ENCODE measurements at regions not wholly inside any gene's neighbourhood (a gene's known extent, or its start where the extent isn't known, plus 50 kb on each side); places are given as distances from the start of the nearest gene placed in this dataset.

DNA sequence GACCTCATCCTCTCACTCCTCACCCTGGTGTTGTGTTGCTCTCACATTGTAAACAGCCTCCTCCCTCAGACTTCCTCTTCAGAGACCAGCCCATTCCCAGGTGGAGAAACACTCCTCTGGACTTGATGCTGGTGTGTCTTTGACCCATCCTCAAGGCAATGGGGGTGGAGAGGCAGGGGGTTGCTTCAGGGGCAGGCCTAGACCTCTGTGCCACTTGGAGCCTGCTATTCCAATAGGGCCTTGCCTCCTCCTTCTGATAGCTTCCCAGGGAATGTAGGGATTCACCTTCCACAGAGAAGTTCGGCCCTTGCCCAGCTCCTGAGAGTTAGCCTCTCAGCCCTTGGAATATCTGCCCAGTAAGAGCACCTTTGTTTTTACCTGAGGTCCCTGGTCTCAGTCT lies 606.6 kb upstream of the CADM1 start:
- Mint-ChIP-seq H3K27ac (no peak overlapping the region), H3K4me1 (no peaks in the 10 kb centered on the region), H3K27me3 (peaks cover 11% of the 10 kb centered on the region), H3K9me3 (peaks cover 9 to 30% of the 10 kb centered on the region in 2 donors), H3K4me3 (no peak overlapping the region)
- no peak for ATAC-seq
- no peak for DNase-seq

DNA sequence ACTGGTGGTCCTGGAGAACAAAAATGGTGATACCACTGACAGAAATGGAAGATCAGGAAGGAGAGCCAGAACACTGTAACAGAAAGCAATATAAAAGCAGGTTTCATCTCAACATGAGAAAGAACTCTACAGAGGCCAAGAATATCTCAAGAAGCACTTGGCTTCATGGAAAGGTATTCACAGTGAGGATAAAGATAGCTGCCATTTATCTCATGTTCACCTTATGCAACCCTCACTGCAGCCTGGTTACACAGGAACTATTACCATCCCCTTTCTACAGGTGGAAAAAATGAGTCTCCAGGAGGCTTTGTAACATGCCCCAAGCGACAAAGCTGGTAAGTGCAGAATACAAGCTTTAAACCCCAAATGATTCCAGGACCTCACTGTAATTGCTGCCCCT lies 606.1 kb upstream of the CADM1 start:
- no peak overlapping the region for H3K4me3 Mint-ChIP-seq
- ATAC-seq (no peak), DNase-seq (no peak)
- H3K9me3 Mint-ChIP-seq = peaks cover 9 to 30% of the 10 kb centered on the region in 2 donors
- H3K27ac Mint-ChIP-seq = no peak overlapping the region
- H3K27me3 Mint-ChIP-seq = peaks cover 11% of the 10 kb centered on the region
- no peaks in the 10 kb centered on the region for H3K4me1 Mint-ChIP-seq

DNA sequence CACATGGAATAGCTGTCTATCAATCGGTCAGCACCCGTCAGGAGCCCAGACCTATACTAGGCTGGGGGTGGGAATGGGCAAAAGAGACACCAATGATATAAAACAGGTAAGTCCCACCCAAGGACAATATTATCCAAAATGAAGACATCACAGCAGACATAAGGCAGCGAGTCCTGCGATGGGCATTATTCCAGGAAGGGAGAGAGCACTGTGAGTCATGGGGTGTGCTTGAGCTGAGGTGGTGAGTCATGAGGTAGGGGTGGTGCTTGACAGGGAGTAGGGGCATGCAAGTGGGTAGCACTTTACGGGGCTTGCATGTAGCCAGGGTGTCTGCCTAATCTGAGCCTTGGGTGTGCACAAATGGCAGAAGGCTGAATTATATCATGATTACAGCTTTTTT lies 605.0 kb upstream of the CADM1 start:
- DNase-seq (no peak), ATAC-seq (no peak)
- Mint-ChIP-seq H3K4me3 (no peak overlapping the region), H3K27ac (no peak overlapping the region), H3K27me3 (peaks cover 8% of the 10 kb centered on the region), H3K9me3 (peaks cover 6 to 19% of the 10 kb centered on the region in 2 donors), H3K4me1 (no peaks in the 10 kb centered on the region)

DNA sequence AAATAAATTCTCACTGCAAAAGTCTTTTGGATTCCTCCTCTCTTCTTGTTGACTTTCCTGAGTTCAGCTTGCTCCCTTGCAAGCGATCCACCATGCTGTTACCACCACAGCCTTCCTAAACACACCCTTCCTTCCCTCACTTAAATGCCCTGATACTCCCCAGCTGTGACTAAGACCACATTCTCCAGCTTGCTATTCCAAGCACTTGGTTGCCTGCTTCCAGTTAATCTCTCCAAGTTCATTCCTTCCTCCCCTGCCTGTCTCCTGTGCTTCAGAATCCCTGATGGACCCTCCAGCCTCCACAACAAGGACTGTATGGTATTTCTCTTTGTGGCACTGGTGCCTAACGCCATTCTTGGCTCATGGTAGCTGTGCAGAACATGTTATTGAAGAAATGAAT lies 603.9 kb upstream of the CADM1 start:
- Mint-ChIP-seq H3K9me3 (peaks cover 3 to 12% of the 10 kb centered on the region in 2 donors), H3K27me3 (no peaks in the 10 kb centered on the region), H3K27ac (no peak overlapping the region), H3K4me1 (no peaks in the 10 kb centered on the region), H3K4me3 (no peak overlapping the region)
- DNase-seq (no peak), ATAC-seq (no peak)

DNA sequence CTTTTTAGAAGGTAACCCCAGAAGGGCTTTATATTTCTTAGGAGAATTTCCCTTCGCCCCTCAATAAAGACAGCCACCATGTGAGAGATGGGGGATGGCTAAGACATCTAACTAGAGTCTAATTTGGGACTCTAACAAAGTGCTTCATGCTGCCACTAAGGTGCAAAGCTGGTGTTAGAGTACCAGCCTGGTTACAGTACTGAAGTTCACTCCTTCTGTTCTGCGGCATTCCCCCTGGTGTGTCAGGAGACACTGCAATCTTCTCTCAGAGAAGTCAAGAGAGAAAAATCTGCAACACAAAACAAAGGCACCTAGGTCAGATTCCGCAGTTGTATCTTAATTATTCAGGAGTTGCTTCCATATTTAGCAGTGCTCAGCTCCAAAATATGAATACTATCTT lies 603.0 kb upstream of the CADM1 start:
- no peaks in the 10 kb centered on the region for H3K27me3 Mint-ChIP-seq
- ATAC-seq (no peak), DNase-seq (no peak)
- peaks cover 3 to 10% of the 10 kb centered on the region in 2 donors for H3K9me3 Mint-ChIP-seq
- no peaks in the 10 kb centered on the region for H3K4me1 Mint-ChIP-seq
- H3K4me3 Mint-ChIP-seq = no peak overlapping the region
- no peak overlapping the region for H3K27ac Mint-ChIP-seq

DNA sequence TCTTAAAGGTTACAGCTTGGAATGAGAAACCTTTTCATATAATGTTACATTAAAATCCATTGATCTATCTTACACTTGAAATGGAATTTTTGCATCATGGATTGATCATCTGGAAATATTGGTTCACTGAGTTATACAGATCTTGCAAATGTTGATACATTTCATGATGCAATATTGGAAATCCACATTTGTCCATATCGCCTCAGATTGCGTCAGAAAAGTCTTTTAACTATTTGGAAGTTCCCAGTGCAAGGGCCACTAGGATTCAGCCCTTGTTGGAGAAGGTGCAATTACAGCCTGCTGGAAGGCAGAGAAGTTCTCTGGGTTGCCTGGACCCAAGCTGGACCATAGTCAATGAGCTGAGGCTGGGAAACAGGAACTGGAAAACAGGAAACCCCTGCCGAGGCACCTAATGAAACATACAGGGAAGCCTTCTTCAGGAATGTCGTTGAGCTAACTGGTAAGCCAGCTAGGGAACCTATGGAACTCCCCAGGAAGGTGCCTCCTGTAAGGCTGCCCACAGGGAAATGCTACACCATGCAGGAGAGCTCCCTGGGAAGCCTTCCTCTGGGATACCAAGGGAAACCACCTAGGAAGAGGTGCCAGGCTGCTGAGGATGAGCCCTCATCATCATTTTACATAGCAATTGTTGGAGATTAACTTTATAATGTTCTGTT lies 600.4 kb upstream of the CADM1 start:
- peaks cover 3 to 5% of the 10 kb centered on the region in 2 donors for H3K9me3 Mint-ChIP-seq
- DNase-seq = no peak
- H3K4me1 Mint-ChIP-seq = no peaks in the 10 kb centered on the region
- no peak overlapping the region for H3K27ac Mint-ChIP-seq
- H3K4me3 Mint-ChIP-seq = no peak overlapping the region
- no peak for ATAC-seq
- H3K27me3 Mint-ChIP-seq = no peaks in the 10 kb centered on the region

DNA sequence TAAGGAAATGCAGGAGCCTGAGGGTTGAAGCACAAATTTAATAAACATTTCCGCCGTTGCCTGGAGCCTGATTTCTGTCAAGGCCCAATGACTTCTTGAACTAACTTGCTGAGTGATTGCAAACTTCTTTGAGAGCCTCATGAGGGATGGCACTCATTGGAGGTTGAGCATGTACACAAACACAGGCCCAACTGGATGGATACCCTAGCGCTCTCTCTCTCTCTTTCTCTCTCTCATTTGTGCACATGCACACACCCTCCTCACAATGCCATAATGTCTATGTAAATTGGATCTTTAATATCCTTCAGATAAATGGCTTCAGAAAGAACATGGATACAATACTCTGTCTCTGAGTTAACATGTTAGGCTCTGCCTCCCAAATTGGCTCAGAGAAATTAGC lies 597.7 kb upstream of the CADM1 start:
- peaks cover 0 to 6% of the 10 kb centered on the region in 2 donors for H3K9me3 Mint-ChIP-seq
- no peak overlapping the region for H3K27ac Mint-ChIP-seq
- ATAC-seq = no peak
- H3K27me3 Mint-ChIP-seq = no peaks in the 10 kb centered on the region
- no peaks in the 10 kb centered on the region for H3K4me1 Mint-ChIP-seq
- no peak for DNase-seq
- no peak overlapping the region for H3K4me3 Mint-ChIP-seq

DNA sequence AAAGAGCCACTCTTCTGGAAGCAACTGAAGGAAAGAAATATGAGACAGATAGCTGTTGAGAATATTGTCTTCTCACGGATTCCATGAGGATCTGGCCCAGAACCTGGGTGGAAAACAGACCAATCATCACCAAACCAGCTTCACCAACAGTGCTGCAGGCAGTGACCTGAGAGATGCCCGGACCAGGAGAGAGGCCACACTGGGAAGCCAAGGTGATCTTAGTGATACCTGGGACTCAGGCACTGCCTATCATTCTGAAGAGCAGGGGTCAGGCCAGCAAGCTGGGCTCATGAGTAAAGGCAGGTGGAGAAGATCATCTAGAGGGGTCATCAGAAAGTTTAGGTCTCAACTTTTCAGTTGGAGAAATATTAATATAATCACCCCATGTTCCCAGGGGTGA lies 595.8 kb upstream of the CADM1 start:
- Mint-ChIP-seq H3K4me3 (no peak overlapping the region), H3K27me3 (peaks cover 7% of the 10 kb centered on the region), H3K27ac (peak overlapping the region in 1 of 2 donors; percentile 63), H3K4me1 (no peaks in the 10 kb centered on the region), H3K9me3 (peaks cover 5 to 6% of the 10 kb centered on the region in 2 donors)
- DNase-seq (no peak), ATAC-seq (no peak)

DNA sequence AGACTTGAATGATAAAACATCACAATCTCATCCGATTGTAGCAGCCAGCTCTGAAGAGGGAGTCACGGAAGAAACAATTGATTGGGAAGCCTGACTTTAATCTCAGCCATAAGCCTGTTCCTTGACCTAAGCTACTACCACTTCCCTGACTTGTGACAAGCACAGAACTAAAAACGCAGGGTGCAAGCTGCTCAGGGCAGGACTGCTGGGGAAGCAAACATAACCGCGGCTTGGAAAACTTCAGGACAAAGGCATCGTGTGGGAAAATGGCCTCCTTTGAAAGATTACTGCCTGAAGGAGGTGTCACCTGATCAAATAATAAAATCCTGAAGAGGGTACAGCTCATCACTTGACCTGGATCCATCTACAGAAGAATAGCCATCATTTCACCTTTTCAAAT lies 595.3 kb upstream of the CADM1 start:
- H3K4me1 Mint-ChIP-seq = no peaks in the 10 kb centered on the region

DNA sequence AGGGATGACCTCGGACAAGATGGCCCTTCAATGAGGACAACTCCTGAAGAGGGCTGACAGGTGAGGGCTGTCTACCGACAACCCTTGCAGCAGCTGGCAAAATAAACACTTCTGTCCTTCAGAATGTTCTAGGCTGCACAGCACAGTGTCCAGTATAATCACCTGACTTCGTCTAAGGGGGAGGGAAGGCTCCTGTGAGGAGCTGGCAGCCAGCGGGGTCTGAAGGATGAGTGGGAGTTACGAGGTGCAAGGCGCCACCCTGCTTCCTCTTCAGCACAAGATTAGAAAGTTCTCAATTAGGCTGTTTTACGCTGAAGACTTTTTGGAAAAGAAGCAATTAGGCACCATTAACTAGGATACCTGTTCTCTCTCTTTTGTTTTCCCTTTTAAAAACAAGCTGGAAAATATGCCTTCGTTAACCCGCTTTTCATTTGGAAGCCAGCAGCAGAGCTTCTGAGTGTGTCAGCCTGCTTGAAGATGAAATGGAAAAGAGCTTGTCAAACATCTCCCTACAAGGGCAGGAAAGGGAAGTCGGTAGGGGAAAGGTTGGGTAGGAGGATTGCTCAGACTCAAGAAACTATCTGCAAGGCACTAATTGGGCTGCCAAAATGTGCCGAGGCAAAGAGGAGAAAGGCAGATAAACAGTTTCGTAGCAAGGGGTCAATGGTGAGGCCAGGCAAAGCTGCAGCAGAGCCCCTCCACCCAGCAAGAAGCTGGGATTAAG lies 592.2 kb upstream of the CADM1 start:
- Mint-ChIP-seq H3K27me3 (peaks cover 7% of the 10 kb centered on the region), H3K27ac (no peak overlapping the region), H3K4me1 (no peaks in the 10 kb centered on the region), H3K9me3 (peaks cover 5 to 6% of the 10 kb centered on the region in 2 donors), H3K4me3 (no peak overlapping the region)
- ATAC-seq = no peak
- no peak for DNase-seq

More for the DNA sequence above, 595.3 kb upstream of the CADM1 start:
- ATAC-seq (no peak), DNase-seq (no peak)
- Mint-ChIP-seq H3K27ac (no peak overlapping the region), H3K27me3 (peaks cover 7% of the 10 kb centered on the region), H3K4me3 (no peak overlapping the region), H3K9me3 (peaks cover 5 to 6% of the 10 kb centered on the region in 2 donors)

DNA sequence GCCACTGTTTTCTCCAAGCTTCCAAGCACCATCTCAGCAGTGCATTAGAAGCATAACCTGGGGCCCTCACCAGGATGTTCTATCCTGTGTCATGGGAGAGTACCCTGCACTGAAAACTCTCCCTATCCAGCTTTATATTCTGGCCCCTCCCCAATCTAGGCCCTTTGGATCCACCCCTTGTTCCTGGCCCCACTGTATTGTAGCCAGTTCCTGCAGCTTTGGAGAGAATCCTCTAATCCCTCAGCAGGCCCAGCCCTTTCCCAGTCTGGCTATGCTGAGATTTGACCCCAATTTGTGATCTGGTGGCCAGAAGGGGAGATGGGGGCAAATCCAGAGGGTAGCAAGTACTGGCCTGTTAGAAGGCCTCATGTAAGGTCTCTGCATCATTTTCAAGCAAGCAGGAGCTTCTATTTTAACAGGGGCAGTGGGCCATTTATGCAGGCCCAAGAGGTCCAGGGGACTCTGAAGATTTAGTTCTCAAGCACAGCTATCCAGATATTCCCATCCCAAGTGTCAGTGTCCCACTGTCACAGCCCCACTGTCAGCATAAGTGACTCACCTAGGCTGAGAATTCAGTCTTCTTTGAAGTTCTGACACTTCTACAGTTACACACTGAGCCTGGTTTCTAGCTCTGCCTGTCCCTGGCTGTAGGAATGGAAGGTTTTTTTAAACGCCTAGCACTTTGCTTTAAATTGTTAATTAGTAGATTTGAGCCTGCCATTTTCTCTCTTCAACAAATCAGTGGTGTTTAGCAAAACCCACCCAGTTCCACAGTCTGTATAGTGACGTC lies 589.5 kb upstream of the CADM1 start:
- Mint-ChIP-seq H3K27ac (no peak overlapping the region), H3K4me3 (no peak overlapping the region), H3K9me3 (peaks cover 0 to 5% of the 10 kb centered on the region in 2 donors), H3K4me1 (no peaks in the 10 kb centered on the region), H3K27me3 (peaks cover 7% of the 10 kb centered on the region)
- ATAC-seq = no peak
- DNase-seq = no peak

DNA sequence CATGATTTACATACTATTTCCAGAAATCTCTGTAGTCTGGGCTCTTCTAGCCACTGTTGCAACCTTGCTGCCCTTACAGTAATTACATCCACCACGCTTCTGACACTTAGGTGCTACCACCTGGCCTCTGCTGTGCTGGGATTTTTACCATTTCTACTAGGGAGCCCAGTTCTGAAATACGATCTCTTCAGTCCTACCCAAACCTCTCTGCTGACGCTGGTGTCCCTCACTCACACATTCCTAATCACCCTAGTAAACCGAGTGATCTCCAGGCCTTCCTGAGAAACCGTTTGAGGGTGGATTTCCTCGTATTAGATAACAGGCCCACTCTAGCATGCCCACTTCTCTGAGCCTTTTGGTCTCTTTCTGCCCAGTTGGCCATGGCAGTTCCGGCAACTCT lies 588.9 kb upstream of the CADM1 start:
- H3K9me3 Mint-ChIP-seq = peaks cover 3 to 5% of the 10 kb centered on the region in 2 donors
- H3K27ac Mint-ChIP-seq = no peak overlapping the region
- no peaks in the 10 kb centered on the region for H3K4me1 Mint-ChIP-seq
- DNase-seq (no peak), ATAC-seq (no peak)
- H3K27me3 Mint-ChIP-seq = peaks cover 7% of the 10 kb centered on the region
- H3K4me3 Mint-ChIP-seq = no peak overlapping the region

DNA sequence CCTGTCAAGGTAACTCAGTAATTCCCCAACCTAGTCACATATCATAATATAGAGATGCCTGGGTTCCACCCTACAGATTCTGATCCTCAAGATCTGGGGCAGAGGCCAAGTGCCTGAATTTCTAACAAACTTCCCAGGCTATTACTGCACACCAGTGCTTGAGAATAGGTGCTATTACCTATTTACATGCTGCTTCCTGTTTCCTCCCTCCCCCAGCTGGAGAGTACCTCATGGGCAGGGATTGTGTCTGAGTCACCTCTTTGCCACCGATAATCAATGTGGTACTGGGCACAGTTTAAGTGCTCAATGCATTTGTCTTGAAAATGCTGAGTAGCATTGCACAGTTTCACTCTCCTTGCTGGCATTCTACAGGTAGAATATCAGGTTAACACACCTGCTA lies 582.2 kb upstream of the CADM1 start:
- ATAC-seq = no peak
- Mint-ChIP-seq H3K27me3 (no peaks in the 10 kb centered on the region), H3K9me3 (peaks cover 6 to 9% of the 10 kb centered on the region in 2 donors), H3K4me3 (no peak overlapping the region), H3K4me1 (no peaks in the 10 kb centered on the region), H3K27ac (no peak overlapping the region)
- DNase-seq = no peak

DNA sequence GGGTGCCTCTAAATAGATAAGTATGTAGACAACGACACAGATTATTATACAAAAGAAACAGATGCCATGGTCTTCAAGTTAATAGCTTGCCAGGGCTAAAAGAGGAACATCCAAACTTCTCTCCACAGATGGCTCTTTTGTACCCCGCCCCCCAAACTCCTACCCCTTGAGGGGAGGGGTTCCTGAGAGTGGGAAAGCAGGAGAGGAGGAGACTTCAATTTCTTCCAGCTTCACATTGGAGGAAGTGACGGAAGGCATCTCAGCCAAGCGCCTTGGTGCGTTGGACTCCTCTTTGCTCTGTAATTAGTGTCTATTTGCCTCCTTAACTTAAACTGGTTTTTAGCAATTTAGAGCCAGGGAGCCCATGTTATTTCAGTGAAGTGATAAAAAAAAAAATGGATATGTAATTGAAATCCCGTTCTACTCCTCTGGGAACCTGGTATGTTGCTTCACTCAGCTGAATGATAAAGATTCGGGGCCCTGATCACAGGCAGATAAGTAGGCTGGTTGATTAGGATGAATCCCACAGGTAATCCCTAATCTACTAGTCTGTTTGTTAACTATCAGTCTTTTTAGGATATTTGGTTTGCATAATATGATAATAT lies 580.9 kb upstream of the CADM1 start:
- Mint-ChIP-seq H3K27ac (no peak overlapping the region), H3K4me3 (no peak overlapping the region), H3K27me3 (peaks cover 13% of the 10 kb centered on the region), H3K9me3 (peaks cover 6 to 20% of the 10 kb centered on the region in 2 donors), H3K4me1 (no peaks in the 10 kb centered on the region)
- DNase-seq (no peak), ATAC-seq (no peak)

DNA sequence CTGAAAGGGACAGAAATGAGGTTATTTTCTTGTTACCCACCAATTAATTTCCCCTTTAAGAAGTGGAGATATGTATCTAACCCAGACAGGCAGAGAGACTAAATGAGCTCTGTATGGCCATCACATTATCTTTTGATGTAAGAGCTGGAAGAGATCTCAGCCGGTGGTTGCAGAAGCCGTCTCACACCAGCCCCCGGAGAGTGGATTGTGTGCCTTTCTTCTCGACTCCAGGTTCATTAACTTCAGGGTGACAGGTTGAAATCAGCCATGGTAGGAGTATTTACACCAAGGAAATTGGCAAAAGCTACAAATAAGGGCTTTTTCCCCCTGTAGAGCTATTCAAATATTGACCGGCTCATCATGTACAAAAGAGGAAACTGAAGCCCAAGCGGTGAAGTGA lies 580.3 kb upstream of the CADM1 start:
- DNase-seq (no peak), ATAC-seq (no peak)
- Mint-ChIP-seq H3K4me1 (no peaks in the 10 kb centered on the region), H3K27me3 (peaks cover 14% of the 10 kb centered on the region), H3K27ac (no peak overlapping the region), H3K4me3 (no peak overlapping the region), H3K9me3 (peaks cover 9 to 22% of the 10 kb centered on the region in 2 donors)
